CD4-positive, CD25-positive, alpha-beta regulatory T cell (primary cell): ENCODE measurements at regions not wholly inside any gene's neighbourhood (a gene's known extent, or its start where the extent isn't known, plus 50 kb on each side); places are given as distances from the start of the nearest gene placed in this dataset.

Experiments used
- ATAC-seq, 2 donors: fragments of 150-1000 bp; cut with Tn5 transposase; one replicate each; pipeline ENCODE4 v1.10.0; 2021; ENCODE audit warnings: low read depth in 2 of 2, moderate number of reproducible peaks in 2 of 2, moderate library complexity in 1 of 2
- DNase-seq, 3 donors: peaks; one replicate each; pipeline versions ENCODE4 v3.0.0 to v3.0.0-alpha.2; 2012 to 2022; ENCODE audit warnings: mixed read lengths in 1 of 3
- H3K27ac ChIP-seq: one replicate; pipeline ENCODE4 v1.7.0; 2013; ENCODE audit warnings: mild to moderate bottlenecking, low read length; ENCODE audit not compliant: insufficient read depth, poor library complexity, severe bottlenecking
- H3K27me3 ChIP-seq: one replicate; pipeline ENCODE4 v1.7.0; 2013; ENCODE audit warnings: low read length; ENCODE audit not compliant: control insufficient read depth, insufficient read depth
- H3K36me3 ChIP-seq: one replicate; pipeline ENCODE4 v1.7.0; 2013; ENCODE audit warnings: mild to moderate bottlenecking, low read length, moderate library complexity; ENCODE audit not compliant: control insufficient read depth, insufficient read depth
- H3K4me1 ChIP-seq: 2 replicates; pipeline ENCODE4 v1.7.0; 2013; ENCODE audit warnings: mild to moderate bottlenecking, low read length; ENCODE audit not compliant: insufficient read depth, control insufficient read depth, poor library complexity, severe bottlenecking
- H3K4me3 ChIP-seq: one replicate; pipeline ENCODE4 v1.7.0; 2013; ENCODE audit warnings: low read depth, mild to moderate bottlenecking, low read length, moderate library complexity
- H3K9me3 ChIP-seq, 2 experiments: 1 replicate in 1 of 2; 2 replicates in 1 of 2; pipeline ENCODE4 v1.7.0; 2013; ENCODE audit warnings: low read length in 2 of 2, mild to moderate bottlenecking in 1 of 2, moderate library complexity in 1 of 2; ENCODE audit not compliant: control insufficient read depth in 2 of 2
- H3K27ac Mint-ChIP-seq, 3 donors: one replicate each; pipeline ENCODE4 v1.8.0; 2020 to 2022; ENCODE audit warnings: mild to moderate bottlenecking in 3 of 3, mixed read lengths in 3 of 3, moderate library complexity in 2 of 3
- H3K27me3 Mint-ChIP-seq: one replicate; pipeline ENCODE4 v1.8.0; 2022; ENCODE audit warnings: mild to moderate bottlenecking, mixed read lengths
- H3K36me3 Mint-ChIP-seq: one replicate; pipeline ENCODE4 v1.8.0; 2020; ENCODE audit warnings: mixed read lengths
- H3K4me1 Mint-ChIP-seq, 4 donors: one replicate each; pipeline ENCODE4 v1.8.0; 2020 to 2022; ENCODE audit warnings: mixed read lengths in 4 of 4, mild to moderate bottlenecking in 1 of 4
- H3K4me3 Mint-ChIP-seq, 4 donors: one replicate each; pipeline ENCODE4 v1.8.0; 2020 to 2022; ENCODE audit warnings: mild to moderate bottlenecking in 4 of 4, mixed read lengths in 4 of 4, moderate library complexity in 3 of 4
- H3K9me3 Mint-ChIP-seq, 7 donors: one replicate each; pipeline ENCODE4 v1.8.0; 2020 to 2022; ENCODE audit warnings: mixed read lengths in 7 of 7, mild to moderate bottlenecking in 3 of 7, moderate library complexity in 2 of 7

GRCh38 chr1:157203166-157203565, 65.0 kb upstream of the ETV3 start:
- no peaks in the 10 kb centered on the region for H3K36me3 Mint-ChIP-seq
- no peak overlapping the region for H3K4me3 Mint-ChIP-seq
- no peaks in the 10 kb centered on the region for H3K4me1 Mint-ChIP-seq
- H3K27ac ChIP-seq, result no peak overlapping the region
- no peak for DNase-seq
- no peak for ATAC-seq
- no peaks in the 10 kb centered on the region for H3K4me1 ChIP-seq
- no peaks in the 10 kb centered on the region for H3K9me3 ChIP-seq
- H3K27me3 ChIP-seq, result peaks cover 2% of the 10 kb centered on the region
- peaks cover 19% of the 10 kb centered on the region for H3K27me3 Mint-ChIP-seq
- no peaks in the 10 kb centered on the region for H3K36me3 ChIP-seq
- H3K27ac Mint-ChIP-seq, result no peak overlapping the region
- H3K4me3 ChIP-seq, result no peak overlapping the region
- peaks cover 0 to 2% (median 0%) of the 10 kb centered on the region in 7 donors for H3K9me3 Mint-ChIP-seq

DNA sequence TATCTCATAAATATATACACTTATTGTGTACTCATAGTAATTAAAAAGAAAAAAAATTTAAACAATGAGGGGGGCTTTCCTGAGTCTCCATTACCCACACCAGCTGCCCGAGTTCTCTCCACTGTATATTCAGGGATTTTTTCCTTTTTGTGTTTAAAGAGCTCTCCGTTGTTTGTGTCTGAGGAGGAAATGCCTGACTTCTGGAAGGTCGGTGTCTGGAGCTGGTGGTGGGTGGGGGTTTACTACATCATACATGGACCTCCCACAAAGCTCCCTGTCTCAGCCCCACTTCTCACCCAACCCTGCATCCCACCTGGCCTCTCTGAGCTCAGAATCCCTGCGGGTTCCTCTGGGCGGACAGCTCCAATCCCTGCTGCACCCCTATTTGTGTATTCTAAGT, 64.1 kb upstream of the ETV3 start:
- peaks cover 2% of the 10 kb centered on the region for H3K27me3 ChIP-seq
- no peaks in the 10 kb centered on the region for H3K4me1 Mint-ChIP-seq
- no peak overlapping the region for H3K27ac Mint-ChIP-seq
- H3K4me3 Mint-ChIP-seq, result no peak overlapping the region
- no peaks in the 10 kb centered on the region for H3K9me3 ChIP-seq
- H3K27me3 Mint-ChIP-seq, result peaks cover 18% of the 10 kb centered on the region
- peaks cover 0 to 2% (median 0%) of the 10 kb centered on the region in 7 donors for H3K9me3 Mint-ChIP-seq
- DNase-seq (no peak), ATAC-seq (no peak)
- no peak overlapping the region for H3K27ac ChIP-seq
- no peaks in the 10 kb centered on the region for H3K36me3 Mint-ChIP-seq
- H3K4me1 ChIP-seq, result no peaks in the 10 kb centered on the region
- no peak overlapping the region for H3K4me3 ChIP-seq
- H3K36me3 ChIP-seq, result no peaks in the 10 kb centered on the region

DNA sequence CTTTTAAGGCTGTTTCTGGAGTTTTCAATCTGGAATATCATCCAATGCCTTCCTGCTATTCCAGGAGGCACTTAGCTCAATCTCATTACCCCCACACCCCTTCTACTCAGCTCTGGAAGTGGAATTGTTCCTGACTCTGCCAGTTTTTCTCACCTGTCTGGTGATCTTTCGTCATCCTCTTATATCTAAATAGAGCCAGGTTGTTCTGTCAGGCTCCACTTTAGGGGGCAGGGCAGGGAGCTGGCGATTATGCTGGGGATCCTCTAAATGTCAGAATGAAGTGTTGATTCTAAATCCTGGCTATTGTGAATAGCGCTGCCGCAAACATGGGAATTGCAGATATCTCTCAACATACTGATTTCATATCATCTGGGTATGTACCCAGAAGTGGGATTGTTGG, 63.6 kb upstream of the ETV3 start:
- no peak for ATAC-seq
- Mint-ChIP-seq H3K36me3 (no peaks in the 10 kb centered on the region), H3K4me1 (no peaks in the 10 kb centered on the region), H3K27ac (no peak overlapping the region), H3K27me3 (peaks cover 16% of the 10 kb centered on the region), H3K4me3 (no peak overlapping the region), H3K9me3 (peaks cover 0 to 2% (median 0%) of the 10 kb centered on the region in 7 donors)
- Histone ChIP-seq H3K4me1 (no peaks in the 10 kb centered on the region), H3K27ac (no peak overlapping the region), H3K27me3 (peaks cover 2% of the 10 kb centered on the region), H3K4me3 (no peak overlapping the region), H3K36me3 (no peaks in the 10 kb centered on the region), H3K9me3 (no peaks in the 10 kb centered on the region)
- DNase-seq, result no peak

- Mint-ChIP-seq H3K27me3 (peaks cover 13% of the 10 kb centered on the region), H3K36me3 (no peaks in the 10 kb centered on the region), H3K27ac (no peak overlapping the region), H3K4me1 (peaks cover 0 to 5% (median under 1%) of the 10 kb centered on the region in 4 donors), H3K9me3 (peaks cover 0 to 2% (median 0%) of the 10 kb centered on the region in 7 donors), H3K4me3 (no peak overlapping the region)
- Histone ChIP-seq H3K27me3 (peaks cover 2% of the 10 kb centered on the region), H3K4me3 (no peak overlapping the region), H3K9me3 (no peaks in the 10 kb centered on the region), H3K27ac (no peak overlapping the region), H3K4me1 (no peaks in the 10 kb centered on the region), H3K36me3 (no peaks in the 10 kb centered on the region)
- ATAC-seq (no peak), DNase-seq (no peak)
Measured at GRCh38 chr1:157200451-157200850, 62.3 kb upstream of the ETV3 start.

DNA sequence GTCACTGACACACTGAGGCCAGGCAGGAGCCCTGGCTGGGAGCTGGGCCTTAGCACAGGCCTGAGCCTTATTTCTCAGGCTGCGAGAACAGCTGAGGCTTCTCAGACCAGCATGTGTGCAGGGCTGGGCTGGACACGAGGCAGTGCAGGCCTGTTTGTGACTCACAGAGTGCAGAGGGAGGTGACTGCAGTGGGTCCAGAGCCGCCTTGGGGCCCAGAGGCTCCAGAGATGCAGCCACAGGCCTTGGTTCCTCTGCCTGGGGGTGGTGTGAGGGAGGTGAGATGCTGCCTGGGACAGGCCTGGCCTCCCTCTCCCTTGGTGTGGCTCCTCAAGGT, 61.2 kb upstream of the ETV3 start:
- Mint-ChIP-seq H3K4me3 (no peak overlapping the region), H3K36me3 (no peaks in the 10 kb centered on the region), H3K4me1 (peaks cover 0 to 5% (median under 1%) of the 10 kb centered on the region in 4 donors), H3K27ac (no peak overlapping the region), H3K9me3 (peaks cover 0 to 2% (median 0%) of the 10 kb centered on the region in 7 donors), H3K27me3 (peaks cover 11% of the 10 kb centered on the region)
- no peak overlapping the region for H3K27ac ChIP-seq
- no peaks in the 10 kb centered on the region for H3K36me3 ChIP-seq
- DNase-seq (no peak), ATAC-seq (no peak)
- H3K4me1 ChIP-seq, result no peaks in the 10 kb centered on the region
- peaks cover 2% of the 10 kb centered on the region for H3K27me3 ChIP-seq
- no peak overlapping the region for H3K4me3 ChIP-seq
- no peaks in the 10 kb centered on the region for H3K9me3 ChIP-seq

- no peak for ATAC-seq
- Histone ChIP-seq H3K4me3 (no peak overlapping the region), H3K27me3 (peaks cover 2% of the 10 kb centered on the region), H3K36me3 (no peaks in the 10 kb centered on the region), H3K4me1 (no peaks in the 10 kb centered on the region), H3K27ac (no peak overlapping the region), H3K9me3 (no peaks in the 10 kb centered on the region)
- Mint-ChIP-seq H3K4me3 (no peak overlapping the region), H3K36me3 (no peaks in the 10 kb centered on the region), H3K4me1 (peaks cover 0 to 5% (median 2%) of the 10 kb centered on the region in 4 donors), H3K27ac (peak overlapping the region in 1 of 3 donors; percentile 46), H3K9me3 (peaks cover 0 to 2% (median 0%) of the 10 kb centered on the region in 7 donors), H3K27me3 (peaks cover 11% of the 10 kb centered on the region)
- no peak for DNase-seq
Measured at GRCh38 chr1:157198619-157199420, 60.6 kb upstream of the ETV3 start.

GRCh38 chr1:157197906-157198435, 59.8 kb upstream of the ETV3 start:
- Histone ChIP-seq H3K4me3 (no peak overlapping the region), H3K27ac (no peak overlapping the region), H3K9me3 (no peaks in the 10 kb centered on the region), H3K27me3 (peaks cover under 1% of the 10 kb centered on the region), H3K4me1 (no peaks in the 10 kb centered on the region), H3K36me3 (no peaks in the 10 kb centered on the region)
- Mint-ChIP-seq H3K27me3 (peaks cover 16% of the 10 kb centered on the region), H3K9me3 (peaks cover 0 to 2% (median 0%) of the 10 kb centered on the region in 7 donors), H3K27ac (no peak overlapping the region), H3K4me3 (no peak overlapping the region), H3K36me3 (no peaks in the 10 kb centered on the region), H3K4me1 (peaks cover 0 to 5% (median 3%) of the 10 kb centered on the region in 4 donors)
- ATAC-seq (no peak), DNase-seq (no peak)
